H1 (cell line): ENCODE measurements at regions not wholly inside any gene's neighbourhood (a gene's known extent, or its start where the extent isn't known, plus 50 kb on each side); places are given as distances from the start of the nearest gene placed in this dataset.

Source experiments
- ATF2 ChIP-seq: IDR thresholded peaks from 2 replicates; pipeline ENCODE4 v1.6.1; 2012; ENCODE audit warnings: low read length, inconsistent platforms
- CTCF ChIP-seq, 3 experiments: IDR thresholded peaks; 1 replicate in 2 of 3; 2 replicates in 1 of 3; pipeline versions ENCODE4 v1.5.1 to v1.6.1; 2011; ENCODE audit warnings: low read length in 3 of 3, mild to moderate bottlenecking in 3 of 3, inconsistent platforms in 2 of 3, low read depth in 1 of 3, moderate library complexity in 1 of 3; ENCODE audit not compliant: insufficient read depth in 1 of 3; ENCODE audit errors: control extremely low read depth in 1 of 3
- GTF2F1 ChIP-seq: IDR thresholded peaks from 2 replicates; pipeline ENCODE4 v1.6.1; 2012; ENCODE audit warnings: low read depth, low read length, improper control_type of control experiment, borderline replicate concordance
- POU5F1 ChIP-seq: IDR thresholded peaks from 2 replicates; pipeline ENCODE4 v1.6.1; 2011; ENCODE audit warnings: low read depth, mild to moderate bottlenecking, low read length, moderate library complexity
- TBP ChIP-seq: IDR thresholded peaks from 2 replicates; pipeline ENCODE4 v1.6.1; 2011; ENCODE audit warnings: low read depth, low read length, improper control_type of control experiment

GRCh38 chr4:19324184-19324583 is 927.5 kb upstream of the SLIT2 start:
- no peak for TF ChIP-seq GTF2F1
- TF ChIP-seq ATF2: no peak
- no peak for TF ChIP-seq POU5F1
- no peak for TF ChIP-seq CTCF (IDR thresholded peaks at IDR 0.05; ENCODE audit: control extremely low read depth in 1 of 3, insufficient read depth in 1 of 3, low read depth in 1 of 3, low read length in 3 of 3)
- TF ChIP-seq TBP: no peak
